ENCODE measurements at regions not wholly inside any gene's neighbourhood (a gene's known extent, or its start where the extent isn't known, plus 50 kb on each side); places are given as distances from the start of the nearest gene placed in this dataset.

- Mint-ChIP-seq H3K36me3 (ENCODE audit: insufficient read depth, unreplicated experiment) (no peaks in the 10 kb centered on the region), H3K27ac (ENCODE audit: low read depth, unreplicated experiment) (no peak overlapping the region), H3K27me3 (ENCODE audit: insufficient read depth, unreplicated experiment) (peaks cover 89% of the 10 kb centered on the region), H3K4me1 (ENCODE audit: insufficient read depth, unreplicated experiment) (no peaks in the 10 kb centered on the region), H3K9me3 (ENCODE audit: unreplicated experiment) (no peaks in the 10 kb centered on the region), H3K4me3 (ENCODE audit: unreplicated experiment) (no peak overlapping the region)
- BruUV-seq (replicated peaks) = no TSS peak
- ChIA-PET POLR2A (no interaction called here), CTCF (interaction anchor here (0.7 kb wide), 1 partner anchor 51 kb away, joined by 3 read pairs; no protein-coding TSS in a partner anchor)
- DNase-seq (ENCODE audit: unreplicated experiment) = no peak
- intact Hi-C loops (cut with micrococcal nuclease) = no loop called here
- no peak for TF ChIP-seq CTCF (IDR thresholded peaks at IDR 0.05; ENCODE audit: unreplicated experiment)
Observed at GRCh38 chr14:29102996-29103395, 336.4 kb downstream of the FOXG1 start.

DNA sequence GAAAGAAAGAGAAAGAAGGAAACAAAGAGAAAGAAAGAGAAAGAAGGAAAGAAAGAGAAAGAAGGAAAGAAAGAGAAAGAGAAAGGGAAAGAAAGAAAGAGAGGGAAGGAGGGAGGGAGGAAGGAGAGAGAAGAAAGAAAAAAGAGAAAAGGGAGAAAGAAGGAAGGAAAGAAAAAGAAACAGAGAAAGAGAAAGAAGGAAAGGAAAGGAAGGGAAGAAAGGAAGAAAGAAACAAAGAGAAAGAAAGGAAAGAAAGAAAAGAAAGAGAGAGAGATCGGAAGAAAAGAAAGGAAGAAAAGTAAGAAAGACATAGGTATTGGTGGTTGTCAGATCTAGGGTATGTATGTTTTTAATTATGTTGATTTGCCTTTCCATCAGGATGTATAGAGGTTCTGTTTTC is 342.3 kb downstream of the FOXG1 start:
- no peaks in the 10 kb centered on the region for H3K4me1 Mint-ChIP-seq (ENCODE audit: insufficient read depth, unreplicated experiment)
- TF ChIP-seq CTCF (IDR thresholded peaks at IDR 0.05; ENCODE audit: unreplicated experiment) = no peak
- no peak overlapping the region for H3K27ac Mint-ChIP-seq (ENCODE audit: low read depth, unreplicated experiment)
- ChIA-PET CTCF (no interaction called here), POLR2A (no interaction called here)
- no peak for DNase-seq (ENCODE audit: unreplicated experiment)
- no TSS peak for BruUV-seq (replicated peaks)
- H3K27me3 Mint-ChIP-seq (ENCODE audit: insufficient read depth, unreplicated experiment) = peaks cover 89% of the 10 kb centered on the region
- no peaks in the 10 kb centered on the region for H3K9me3 Mint-ChIP-seq (ENCODE audit: unreplicated experiment)
- no peaks in the 10 kb centered on the region for H3K36me3 Mint-ChIP-seq (ENCODE audit: insufficient read depth, unreplicated experiment)
- H3K4me3 Mint-ChIP-seq (ENCODE audit: unreplicated experiment) = no peak overlapping the region
- intact Hi-C loops (cut with micrococcal nuclease) = no loop called here

DNA sequence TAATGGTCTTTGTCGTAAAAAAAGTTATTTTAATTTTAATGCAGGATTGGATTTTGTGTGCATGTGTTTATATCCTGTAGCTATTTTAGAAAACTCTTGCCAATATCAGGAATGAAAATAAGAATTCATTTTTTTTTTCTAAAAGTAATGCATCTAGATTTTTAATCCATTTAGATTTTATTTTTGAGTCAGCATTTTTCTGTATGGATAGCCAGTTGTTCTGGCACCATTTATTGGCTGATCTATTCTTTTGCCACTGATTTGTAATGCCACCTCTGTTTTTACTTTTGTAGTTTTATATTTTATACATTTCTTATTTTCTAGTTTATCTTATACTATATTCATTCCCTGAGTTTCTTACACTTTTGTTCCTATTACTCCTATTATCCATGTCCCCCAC is 343.0 kb downstream of the FOXG1 start:
- Mint-ChIP-seq H3K9me3 (ENCODE audit: unreplicated experiment) (no peaks in the 10 kb centered on the region), H3K4me1 (ENCODE audit: insufficient read depth, unreplicated experiment) (no peaks in the 10 kb centered on the region), H3K36me3 (ENCODE audit: insufficient read depth, unreplicated experiment) (no peaks in the 10 kb centered on the region), H3K27me3 (ENCODE audit: insufficient read depth, unreplicated experiment) (peaks cover 88% of the 10 kb centered on the region), H3K27ac (ENCODE audit: low read depth, unreplicated experiment) (no peak overlapping the region), H3K4me3 (ENCODE audit: unreplicated experiment) (no peak overlapping the region)
- BruUV-seq (replicated peaks) = no TSS peak
- ChIA-PET CTCF (no interaction called here), POLR2A (no interaction called here)
- DNase-seq (ENCODE audit: unreplicated experiment) = no peak
- intact Hi-C loops (cut with micrococcal nuclease) = no loop called here
- no peak for TF ChIP-seq CTCF (IDR thresholded peaks at IDR 0.05; ENCODE audit: unreplicated experiment)

DNA sequence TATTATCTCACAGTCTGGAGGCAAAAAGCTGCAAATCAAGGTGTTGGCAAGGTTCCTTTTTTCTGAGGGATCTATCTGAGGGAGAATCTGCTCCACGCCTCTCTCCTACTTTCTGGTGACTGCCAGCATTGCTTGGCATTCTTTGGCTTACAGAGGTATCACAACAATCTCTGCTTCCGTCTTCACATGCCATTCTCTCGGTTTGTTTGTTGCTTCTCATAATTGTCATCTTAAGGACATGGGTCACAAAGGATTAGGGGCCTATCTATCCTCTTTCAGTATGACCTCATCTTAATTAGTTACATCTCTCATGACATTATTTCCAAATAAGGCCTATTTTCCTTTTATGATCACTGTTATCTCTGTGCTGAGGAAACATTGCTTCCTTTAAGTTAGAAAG is 345.0 kb downstream of the FOXG1 start:
- DNase-seq (ENCODE audit: unreplicated experiment) = no peak
- no TSS peak for BruUV-seq (replicated peaks)
- intact Hi-C loops (cut with micrococcal nuclease) = no loop called here
- Mint-ChIP-seq H3K4me1 (ENCODE audit: insufficient read depth, unreplicated experiment) (no peaks in the 10 kb centered on the region), H3K9me3 (ENCODE audit: unreplicated experiment) (no peaks in the 10 kb centered on the region), H3K4me3 (ENCODE audit: unreplicated experiment) (no peak overlapping the region), H3K27me3 (ENCODE audit: insufficient read depth, unreplicated experiment) (peaks cover 70% of the 10 kb centered on the region), H3K36me3 (ENCODE audit: insufficient read depth, unreplicated experiment) (no peaks in the 10 kb centered on the region), H3K27ac (ENCODE audit: low read depth, unreplicated experiment) (no peak overlapping the region)
- ChIA-PET POLR2A (no interaction called here), CTCF (no interaction called here)
- TF ChIP-seq CTCF (IDR thresholded peaks at IDR 0.05; ENCODE audit: unreplicated experiment) = no peak
